GF-D8 (cell line): ENCODE measurements at regions not wholly inside any gene's neighbourhood (a gene's known extent, or its start where the extent isn't known, plus 50 kb on each side); places are given as distances from the start of the nearest gene placed in this dataset.
"Not testable (repeated sequence)": the region's sequence is repeated elsewhere in the genome, so short reads cannot be mapped to it uniquely, and the experiment has no call there.

Experiments
- DNase-seq: peaks from one replicate; lab custom pipeline; 2025; lab: John Stamatoyannopoulos, UW

DNA sequence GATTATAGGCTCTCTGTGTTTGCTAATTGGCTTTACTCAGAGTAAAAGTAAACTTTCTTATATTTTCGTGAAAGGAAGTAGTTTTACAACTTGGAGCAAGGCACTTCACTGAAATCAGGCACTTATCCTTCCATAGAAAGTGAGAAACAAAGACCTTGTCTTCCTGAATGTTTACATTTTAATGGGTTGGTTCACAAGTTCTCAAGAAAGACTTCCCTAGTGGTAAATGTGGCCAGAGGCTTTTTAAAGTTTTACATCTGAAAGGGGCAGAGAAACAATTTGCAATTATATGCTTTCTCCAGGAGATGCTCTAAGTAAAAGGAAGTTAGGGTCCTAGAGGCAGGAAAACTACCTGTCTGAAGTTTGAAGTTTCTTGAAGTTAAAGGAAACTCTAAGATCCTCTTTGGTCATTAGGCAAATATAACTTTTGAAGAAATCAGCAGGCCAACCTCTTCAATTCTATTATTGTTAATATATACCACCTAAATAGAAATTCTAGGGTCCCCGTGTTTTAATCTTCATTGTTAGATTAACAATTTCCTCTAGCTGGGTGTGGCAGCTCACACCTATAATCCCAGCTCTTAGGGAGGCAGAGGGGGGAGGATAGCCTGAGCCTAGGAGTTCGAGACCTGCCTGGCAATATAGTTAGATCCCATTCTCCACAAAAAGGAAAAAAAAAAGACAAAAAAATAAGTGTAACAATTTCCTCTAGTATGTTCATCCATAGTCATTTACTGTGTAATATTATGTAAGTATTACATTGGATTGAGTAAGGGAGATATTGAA lies 644.9 kb upstream of the FOXG1 start:
- DNase-seq, result no peak

- DNase-seq, result no peak
These were observed 635.8 kb upstream of the FOXG1 start for GRCh38 chr14:28130610-28131284.

- DNase-seq, result no peak
These were observed 628.2 kb upstream of the FOXG1 start for GRCh38 chr14:28138341-28138740.

GRCh38 chr14:28141662-28142061 lies 624.9 kb upstream of the FOXG1 start:
- no peak for DNase-seq

- no peak for DNase-seq
These were observed 624.1 kb upstream of the FOXG1 start for GRCh38 chr14:28142400-28143015.

- no peak for DNase-seq
These were observed 623.3 kb upstream of the FOXG1 start for GRCh38 chr14:28143316-28143715.

- DNase-seq, result no peak
These were observed 614.7 kb upstream of the FOXG1 start for GRCh38 chr14:28151926-28152325.

DNA sequence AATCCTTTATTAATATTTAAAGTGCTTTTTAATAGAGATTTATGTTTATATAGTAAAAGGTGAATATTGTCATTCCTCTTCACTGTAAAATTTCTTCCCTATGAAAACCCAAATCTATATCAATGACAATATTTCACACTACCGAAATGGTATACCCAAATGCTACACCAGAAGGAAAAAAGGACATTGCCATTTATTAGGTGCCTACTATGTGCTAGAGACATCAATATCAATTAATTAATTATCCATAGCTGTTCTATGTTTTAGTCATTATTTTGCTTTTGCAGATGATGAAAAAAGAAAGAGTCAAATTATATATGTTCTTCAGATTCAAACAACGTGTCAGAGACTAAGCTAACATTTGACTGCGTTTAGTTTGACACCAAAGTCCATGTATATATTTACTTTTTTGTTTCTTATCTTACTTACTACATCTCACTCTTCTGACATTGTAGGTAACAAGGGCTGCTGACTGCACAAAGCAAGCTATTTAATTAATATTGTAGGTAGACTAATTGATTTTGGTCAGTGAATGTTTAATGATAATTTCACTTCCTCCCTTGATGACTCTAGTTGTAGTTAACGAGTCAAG lies 614.0 kb upstream of the FOXG1 start:
- no peak for DNase-seq

DNA sequence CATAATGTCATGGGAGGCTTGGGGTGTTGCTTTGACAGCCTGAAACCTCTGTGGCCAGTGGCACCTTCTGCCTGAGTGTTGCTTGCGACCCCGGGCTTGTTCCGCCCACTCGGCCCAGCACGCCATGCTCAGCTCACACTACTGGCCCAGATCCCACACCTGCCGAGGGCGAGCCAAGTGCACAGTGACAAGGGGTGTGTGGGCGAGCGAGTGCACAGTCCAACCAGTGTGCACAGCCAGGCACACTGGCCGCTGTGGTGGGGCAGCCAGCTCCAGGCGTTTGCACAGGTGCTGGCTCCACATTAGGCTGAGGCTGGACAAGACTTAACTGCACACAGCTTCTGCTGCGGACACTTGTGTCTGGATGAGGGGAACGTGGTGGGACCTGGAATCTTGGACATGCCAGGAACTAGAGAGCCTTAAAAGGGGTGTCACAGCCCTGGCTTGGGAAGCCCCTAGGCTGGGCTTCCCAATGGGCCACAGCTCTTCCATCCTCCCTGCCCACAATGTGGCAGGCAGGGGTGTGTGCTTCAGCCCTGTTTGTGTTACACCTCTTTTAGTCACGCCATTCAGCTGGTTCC lies 609.2 kb upstream of the FOXG1 start:
- DNase-seq, result no peak

GRCh38 chr14:28157887-28158791 lies 608.4 kb upstream of the FOXG1 start:
- DNase-seq, result no peak

GRCh38 chr14:28161040-28161439 lies 605.5 kb upstream of the FOXG1 start:
- DNase-seq, result no peak

DNA sequence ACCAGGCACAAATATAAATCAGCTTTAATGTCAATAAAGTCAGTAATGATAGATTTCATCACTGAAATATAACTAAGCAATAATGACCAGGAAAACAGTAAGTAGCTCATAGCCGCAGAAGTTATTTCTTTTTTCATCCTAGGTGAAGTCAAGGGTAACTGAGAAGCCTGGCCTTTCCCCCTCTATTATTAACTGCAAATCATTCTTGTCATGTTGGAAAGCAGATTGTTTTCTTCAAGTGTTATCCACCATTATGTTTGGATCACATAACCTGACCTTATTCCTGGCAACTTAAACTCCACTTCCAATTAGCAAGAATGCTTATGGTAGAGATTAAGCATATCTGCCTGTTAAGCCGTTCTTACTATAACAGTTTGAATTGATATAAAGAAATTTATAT lies 603.4 kb upstream of the FOXG1 start:
- no peak for DNase-seq

DNA sequence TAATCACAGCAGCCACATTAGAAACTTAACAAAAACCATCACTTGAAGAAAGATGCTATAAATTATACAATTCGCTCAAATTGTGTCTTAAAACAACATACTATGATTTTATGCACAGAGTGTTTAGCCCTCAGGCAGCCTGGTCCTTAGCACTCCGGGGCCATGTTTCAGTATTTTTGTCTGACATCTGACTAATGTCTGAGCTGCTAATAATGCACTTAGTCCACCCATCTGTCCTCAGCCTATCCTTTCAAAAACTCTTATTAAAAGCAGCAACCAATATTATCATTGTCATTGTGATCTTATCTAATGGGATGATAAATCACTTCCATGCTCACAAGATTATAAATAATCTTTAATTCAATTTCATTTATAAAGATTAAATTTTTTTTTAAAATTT lies 602.7 kb upstream of the FOXG1 start:
- DNase-seq, result no peak

DNA sequence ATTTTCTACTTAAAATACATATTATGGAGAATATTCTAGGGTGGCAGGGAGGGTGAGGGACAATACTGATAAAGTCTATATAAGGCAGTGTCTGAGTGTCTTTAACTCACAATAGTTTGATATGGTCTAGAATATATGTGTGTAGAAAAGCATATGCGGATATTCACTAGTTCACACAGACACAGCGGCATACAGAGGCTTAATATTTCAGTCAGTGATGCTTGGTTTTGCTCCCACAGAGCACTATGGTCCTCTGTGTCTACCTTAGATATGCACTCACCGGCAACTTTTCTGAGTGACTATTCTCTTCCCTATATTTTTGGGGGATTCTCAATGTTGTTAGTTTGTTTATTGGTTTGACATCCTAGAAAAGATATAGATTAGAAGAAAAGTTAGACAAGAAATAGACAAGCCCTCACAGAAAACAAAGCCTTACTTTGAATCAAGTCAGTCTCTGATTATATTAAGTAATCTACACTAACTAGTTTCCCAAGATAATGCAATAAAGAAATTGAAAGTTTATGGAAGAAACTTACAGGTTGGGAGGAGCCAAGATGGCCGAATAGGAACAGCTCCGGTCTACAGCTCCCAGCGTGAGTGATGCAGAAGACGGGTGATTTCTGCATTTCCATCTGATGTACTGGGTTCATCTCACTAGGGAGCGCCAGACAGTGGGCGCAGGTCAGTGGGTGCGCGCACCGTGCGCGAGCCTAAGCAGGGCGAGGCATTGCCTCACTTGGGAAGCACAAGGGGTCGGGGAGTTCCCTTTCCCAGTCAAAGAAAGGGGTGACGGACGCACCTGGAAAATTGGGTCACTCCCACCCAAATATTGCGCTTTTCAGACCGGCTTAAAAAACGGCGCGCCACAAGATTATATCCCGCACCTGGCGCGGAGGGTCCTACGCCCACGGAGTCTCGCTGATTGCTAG lies 578.4 kb upstream of the FOXG1 start:
- DNase-seq, result not testable (repeated sequence)

DNA sequence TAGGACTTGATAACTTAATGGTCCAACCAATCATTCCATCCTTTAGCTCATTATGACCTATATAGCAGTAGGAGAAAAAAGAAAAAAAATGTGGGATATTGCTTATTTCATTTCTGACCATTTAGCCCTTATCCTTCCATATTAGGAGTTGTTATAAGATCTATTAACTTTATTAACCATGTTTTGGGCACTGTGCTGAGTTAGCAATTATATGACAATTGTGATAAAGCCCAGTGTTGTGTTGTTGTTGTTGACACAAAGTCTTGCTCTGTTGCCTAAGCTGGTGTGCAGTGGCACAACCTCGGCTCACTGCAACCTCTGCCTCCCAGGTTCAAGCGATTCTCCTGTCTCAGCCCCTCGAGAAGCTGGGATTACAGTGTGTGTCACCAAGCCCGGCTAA lies 569.7 kb upstream of the FOXG1 start:
- DNase-seq, result no peak

DNA sequence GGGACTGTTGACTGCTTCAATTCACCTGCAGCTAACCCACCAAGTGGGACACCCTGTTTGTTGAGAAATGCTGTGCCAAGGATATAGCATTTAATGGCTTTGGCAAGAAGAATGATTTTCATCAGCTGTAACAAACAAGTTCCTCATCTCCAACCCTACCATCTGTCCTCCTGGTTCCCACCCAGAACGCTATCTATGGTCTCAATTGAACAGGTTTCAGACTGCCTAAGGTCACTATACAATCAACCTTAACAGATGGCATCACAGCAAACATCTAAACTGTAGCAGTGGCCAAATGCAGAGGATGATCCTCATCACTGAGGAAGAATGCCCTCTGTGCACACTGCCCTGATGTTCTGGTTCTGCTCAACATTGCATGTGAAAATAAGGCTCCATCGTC lies 546.2 kb upstream of the FOXG1 start:
- no peak for DNase-seq

GRCh38 chr14:28240909-28241308 lies 525.7 kb upstream of the FOXG1 start:
- DNase-seq, result no peak

DNA sequence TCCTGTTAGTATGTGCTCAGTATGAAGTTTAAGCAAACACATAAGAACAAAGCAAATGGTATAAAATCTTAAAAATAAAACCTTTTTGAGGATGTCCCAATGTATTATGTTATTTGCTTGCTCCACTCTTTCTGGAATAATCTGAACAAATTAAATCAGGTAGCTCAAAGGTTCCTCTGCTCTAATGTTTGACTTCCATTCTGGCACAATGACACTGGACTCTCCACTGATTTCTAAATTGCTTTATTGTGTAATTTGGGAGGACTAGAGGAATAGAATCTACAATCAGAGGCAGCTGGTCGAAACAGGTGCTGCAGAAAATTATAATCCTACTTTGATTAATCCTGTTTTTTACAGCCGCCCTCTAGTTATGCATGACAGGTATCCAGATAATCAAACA lies 523.7 kb upstream of the FOXG1 start:
- DNase-seq, result no peak

GRCh38 chr14:28243600-28243999 lies 523.0 kb upstream of the FOXG1 start:
- no peak for DNase-seq

- DNase-seq, result no peak
These were observed 521.4 kb upstream of the FOXG1 start for GRCh38 chr14:28245216-28245615.
